Activated CD8-positive, alpha-beta T cell treated with anti-CD3 and anti-CD28 coated beads for 36 hours (primary cell): ENCODE measurements at regions not wholly inside any gene's neighbourhood (a gene's known extent, or its start where the extent isn't known, plus 50 kb on each side); places are given as distances from the start of the nearest gene placed in this dataset.
"Not testable (repeated sequence)": the region's sequence is repeated elsewhere in the genome, so short reads cannot be mapped to it uniquely, and the experiment has no call there.

Experiments used
- ATAC-seq: fragments of 200-7000 bp; cut with Tn5 transposase; one replicate; pipeline ENCODE4 v1.10.0; 2021; ENCODE audit warnings: mild to moderate bottlenecking, moderate library complexity
- CTCF ChIA-PET: fragments of 350-600 bp; sonication (Branson Sonifier 250); formaldehyde crosslinking; loops from one replicate; lab custom pipeline; 2021; ENCODE audit warnings: antibody characterized with exemption; lab: Charles Lee
- POLR2A ChIA-PET: fragments of 350-600 bp; sonication (Branson Sonifier 250); formaldehyde crosslinking; loops from one replicate; lab custom pipeline; 2021; ENCODE audit warnings: antibody characterized with exemption; lab: Charles Lee
- DNase-seq: peaks from one replicate; pipeline ENCODE4 v3.0.0-alpha.2; 2020
- H3K27ac Mint-ChIP-seq: one replicate; pipeline ENCODE4 v1.8.0; 2021; ENCODE audit warnings: mild to moderate bottlenecking, mixed read lengths
- H3K27me3 Mint-ChIP-seq: one replicate; pipeline ENCODE4 v1.8.0; 2021; ENCODE audit warnings: mixed read lengths
- H3K36me3 Mint-ChIP-seq: one replicate; pipeline ENCODE4 v1.8.0; 2021; ENCODE audit warnings: low read depth, mixed read lengths
- H3K4me1 Mint-ChIP-seq: one replicate; pipeline ENCODE4 v1.8.0; 2021; ENCODE audit warnings: low read depth, mixed read lengths
- H3K4me3 Mint-ChIP-seq: one replicate; pipeline ENCODE4 v1.8.0; 2021; ENCODE audit warnings: mild to moderate bottlenecking, moderate library complexity, mixed read lengths
- H3K9me3 Mint-ChIP-seq: one replicate; pipeline ENCODE4 v1.8.0; 2021; ENCODE audit warnings: mixed read lengths
- intact Hi-C: fragments of 100-400 bp; cut with micrococcal nuclease; formaldehyde crosslinking; loops from one replicate; pipeline ENCODE4 v1.10.0; 2022
- TF ChIP-seq, protein P1 (sequence below): fragments of 200-600 bp; IDR thresholded peaks from one replicate; pipeline ENCODE4 v1.8.0; 2022; ENCODE audit warnings: antibody characterized with exemption, mild to moderate bottlenecking

DNA sequence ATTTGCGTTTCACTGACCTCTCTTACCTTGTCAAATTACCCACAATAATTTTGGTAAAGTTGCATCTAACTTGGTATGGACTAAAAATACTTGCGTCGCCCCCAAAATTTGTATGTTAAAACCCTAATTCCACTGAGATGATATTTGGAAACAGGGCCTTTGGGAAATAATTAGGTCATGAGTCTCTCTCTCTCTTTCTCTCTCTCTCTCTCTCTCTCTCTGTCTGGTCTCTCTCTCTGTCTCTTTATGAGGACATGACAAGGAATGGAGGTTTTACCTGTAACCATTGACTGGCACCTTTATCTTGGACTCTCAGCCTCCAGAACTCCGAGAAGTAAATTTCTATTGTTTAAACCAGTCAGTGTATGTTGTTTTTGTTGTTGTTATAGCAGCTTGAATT is 111.5 kb upstream of the BDP1 start:
- H3K27ac Mint-ChIP-seq, CTCF ChIA-PET, POLR2A ChIA-PET, H3K9me3 Mint-ChIP-seq, H3K27me3 Mint-ChIP-seq, ATAC-seq, DNase-seq, H3K36me3 Mint-ChIP-seq, H3K4me3 Mint-ChIP-seq, H3K4me1 Mint-ChIP-seq, intact Hi-C loops: not testable (repeated sequence)

DNA sequence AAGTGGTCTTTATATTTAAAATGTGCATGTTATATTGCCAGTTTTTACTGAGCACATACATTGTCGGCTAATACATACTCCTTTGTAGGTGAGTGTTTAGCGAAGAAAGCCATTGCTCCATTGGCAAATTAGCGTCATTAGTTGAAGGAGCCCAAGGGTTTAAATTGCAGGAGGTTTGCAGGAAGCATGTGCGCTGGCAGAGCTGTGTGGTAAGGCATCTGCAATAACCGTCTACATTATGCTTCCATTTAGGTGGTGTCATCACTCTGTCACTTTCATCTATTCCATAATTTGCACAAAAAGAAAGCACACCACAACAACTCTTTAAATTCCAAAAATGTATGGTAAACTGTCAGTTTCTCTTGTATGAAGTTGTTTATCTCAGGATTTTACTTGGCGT is 82.8 kb upstream of the BDP1 start:
- POLR2A ChIA-PET, DNase-seq, H3K36me3 Mint-ChIP-seq, intact Hi-C loops, CTCF ChIA-PET, H3K9me3 Mint-ChIP-seq, ATAC-seq, H3K27me3 Mint-ChIP-seq, H3K4me3 Mint-ChIP-seq, H3K4me1 Mint-ChIP-seq, H3K27ac Mint-ChIP-seq: not testable (repeated sequence)

DNA sequence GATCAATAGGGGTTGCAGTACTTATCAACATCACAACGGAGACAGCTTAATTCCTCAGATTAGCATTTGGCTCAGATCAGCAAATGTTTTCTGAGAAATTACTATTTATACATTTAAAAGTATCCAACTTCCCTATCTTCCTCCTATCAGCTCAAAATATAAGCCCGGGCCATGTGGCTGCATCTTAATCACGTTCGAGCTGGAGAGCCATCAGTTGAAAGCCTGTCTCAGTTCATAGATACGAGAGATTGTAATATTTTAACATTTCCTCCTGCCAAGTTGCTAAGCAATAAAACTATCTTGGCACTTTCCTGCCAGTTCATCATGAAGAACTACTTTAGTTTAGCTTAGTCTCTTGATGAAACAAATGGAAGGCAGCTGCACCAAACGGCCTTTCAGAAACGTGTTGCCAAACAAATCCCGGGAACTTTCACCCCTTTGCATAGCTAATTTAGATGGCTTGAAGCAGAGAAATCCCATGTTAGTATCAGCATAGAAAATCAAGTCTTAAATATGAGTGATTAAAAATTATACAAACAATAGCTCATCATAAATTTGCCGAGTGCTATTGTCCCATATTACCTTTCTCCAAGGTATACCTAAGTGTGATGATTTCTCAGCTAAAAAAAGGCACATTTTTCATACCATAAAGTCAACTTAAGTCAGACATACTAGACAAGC is 82.3 kb upstream of the BDP1 start:
- H3K27ac Mint-ChIP-seq, CTCF ChIA-PET, H3K36me3 Mint-ChIP-seq, H3K4me3 Mint-ChIP-seq, H3K9me3 Mint-ChIP-seq, ATAC-seq, intact Hi-C loops, DNase-seq, H3K4me1 Mint-ChIP-seq, H3K27me3 Mint-ChIP-seq, POLR2A ChIA-PET: not testable (repeated sequence)

DNA sequence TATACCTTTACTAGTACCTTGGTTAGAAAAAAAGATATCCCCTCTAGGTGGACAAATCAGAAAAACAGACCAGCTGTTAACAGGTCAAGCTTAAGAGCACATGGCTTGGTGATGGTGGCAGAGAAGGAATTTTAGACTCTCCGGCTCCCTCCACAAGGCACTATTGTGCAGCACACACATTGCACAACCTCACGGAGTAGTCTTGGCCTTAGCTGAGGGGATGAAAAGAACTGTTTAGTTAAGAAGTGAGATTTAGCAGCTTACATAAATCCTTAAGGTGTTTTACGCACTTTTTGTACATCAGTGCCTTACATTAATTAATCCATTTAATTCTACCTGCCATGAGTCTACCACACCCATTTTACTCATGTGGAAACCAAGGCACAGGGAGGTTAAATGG is 71.2 kb upstream of the BDP1 start:
- POLR2A ChIA-PET, H3K27me3 Mint-ChIP-seq, H3K9me3 Mint-ChIP-seq, H3K27ac Mint-ChIP-seq, H3K36me3 Mint-ChIP-seq, ATAC-seq, DNase-seq, intact Hi-C loops, H3K4me1 Mint-ChIP-seq, H3K4me3 Mint-ChIP-seq, CTCF ChIA-PET: not testable (repeated sequence)

GRCh38 chr5:71384706-71385105 is 70.7 kb upstream of the BDP1 start:
- no peak overlapping the region for H3K4me3 Mint-ChIP-seq
- POLR2A ChIA-PET: no interaction called here
- intact Hi-C loops: no loop called here
- TF ChIP-seq, protein P1, sequence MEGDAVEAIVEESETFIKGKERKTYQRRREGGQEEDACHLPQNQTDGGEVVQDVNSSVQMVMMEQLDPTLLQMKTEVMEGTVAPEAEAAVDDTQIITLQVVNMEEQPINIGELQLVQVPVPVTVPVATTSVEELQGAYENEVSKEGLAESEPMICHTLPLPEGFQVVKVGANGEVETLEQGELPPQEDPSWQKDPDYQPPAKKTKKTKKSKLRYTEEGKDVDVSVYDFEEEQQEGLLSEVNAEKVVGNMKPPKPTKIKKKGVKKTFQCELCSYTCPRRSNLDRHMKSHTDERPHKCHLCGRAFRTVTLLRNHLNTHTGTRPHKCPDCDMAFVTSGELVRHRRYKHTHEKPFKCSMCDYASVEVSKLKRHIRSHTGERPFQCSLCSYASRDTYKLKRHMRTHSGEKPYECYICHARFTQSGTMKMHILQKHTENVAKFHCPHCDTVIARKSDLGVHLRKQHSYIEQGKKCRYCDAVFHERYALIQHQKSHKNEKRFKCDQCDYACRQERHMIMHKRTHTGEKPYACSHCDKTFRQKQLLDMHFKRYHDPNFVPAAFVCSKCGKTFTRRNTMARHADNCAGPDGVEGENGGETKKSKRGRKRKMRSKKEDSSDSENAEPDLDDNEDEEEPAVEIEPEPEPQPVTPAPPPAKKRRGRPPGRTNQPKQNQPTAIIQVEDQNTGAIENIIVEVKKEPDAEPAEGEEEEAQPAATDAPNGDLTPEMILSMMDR: no peak
- H3K27me3 Mint-ChIP-seq: peaks cover 8% of the 10 kb centered on the region
- H3K4me1 Mint-ChIP-seq: no peaks in the 10 kb centered on the region
- no peak for DNase-seq
- no peaks in the 10 kb centered on the region for H3K36me3 Mint-ChIP-seq
- CTCF ChIA-PET: no interaction called here
- no peak overlapping the region for H3K27ac Mint-ChIP-seq
- no peaks in the 10 kb centered on the region for H3K9me3 Mint-ChIP-seq
- ATAC-seq: no peak

DNA sequence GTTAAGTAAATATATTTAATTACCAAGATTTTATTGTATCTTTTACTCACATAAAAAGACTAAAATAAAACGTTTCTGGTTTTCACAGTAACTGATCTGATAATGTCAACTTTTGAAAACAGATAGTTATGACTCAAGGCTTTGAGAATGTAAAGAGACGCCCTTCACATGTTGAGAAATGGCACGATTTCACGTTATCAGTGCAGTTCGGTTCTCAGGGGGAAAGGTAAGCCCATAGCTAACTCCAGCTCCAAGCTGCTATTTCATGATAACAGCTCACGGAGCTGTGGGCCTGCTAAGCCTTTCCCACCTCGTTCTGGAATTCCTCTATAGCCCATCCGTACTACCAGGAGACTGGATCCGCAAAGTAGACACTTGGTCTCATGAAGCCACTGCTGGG is 70.2 kb upstream of the BDP1 start:
- H3K27me3 Mint-ChIP-seq, H3K9me3 Mint-ChIP-seq, H3K27ac Mint-ChIP-seq, H3K36me3 Mint-ChIP-seq, CTCF ChIA-PET, intact Hi-C loops, ATAC-seq, H3K4me1 Mint-ChIP-seq, DNase-seq, POLR2A ChIA-PET, H3K4me3 Mint-ChIP-seq: not testable (repeated sequence)

GRCh38 chr5:71388184-71388583 is 67.3 kb upstream of the BDP1 start:
- intact Hi-C loops, POLR2A ChIA-PET, H3K27ac Mint-ChIP-seq, H3K9me3 Mint-ChIP-seq, H3K36me3 Mint-ChIP-seq, ATAC-seq, H3K27me3 Mint-ChIP-seq, H3K4me3 Mint-ChIP-seq, H3K4me1 Mint-ChIP-seq, CTCF ChIA-PET: not testable (repeated sequence)
- peak; percentile 4 for DNase-seq

DNA sequence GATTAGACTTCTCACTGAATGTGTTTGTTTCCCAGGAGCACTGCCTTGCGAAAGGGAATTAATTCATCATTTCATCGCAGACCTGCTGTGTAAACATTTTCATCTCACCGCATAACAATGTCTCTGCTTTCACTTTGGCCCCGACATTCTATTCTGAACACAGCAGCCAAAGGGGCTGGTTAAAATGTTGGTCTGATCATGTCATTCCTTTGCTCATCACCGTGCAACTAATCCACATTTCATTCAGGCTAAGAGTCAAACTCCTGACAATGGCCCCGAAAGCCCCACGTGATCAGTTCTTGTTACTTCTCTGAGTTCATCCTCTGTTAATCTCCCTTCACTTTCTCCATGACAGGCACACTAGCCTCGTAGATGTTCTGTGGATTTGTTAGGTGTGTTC is 57.1 kb upstream of the BDP1 start:
- H3K27me3 Mint-ChIP-seq, H3K27ac Mint-ChIP-seq, CTCF ChIA-PET, POLR2A ChIA-PET, H3K4me1 Mint-ChIP-seq, H3K36me3 Mint-ChIP-seq, intact Hi-C loops, DNase-seq, H3K9me3 Mint-ChIP-seq, H3K4me3 Mint-ChIP-seq, ATAC-seq: not testable (repeated sequence)

- H3K27me3 Mint-ChIP-seq, intact Hi-C loops: not testable (repeated sequence)
These were observed 56.6 kb upstream of the BDP1 start for GRCh38 chr5:71398859-71399258.

GRCh38 chr5:71399443-71399842 is 56.0 kb upstream of the BDP1 start:
- H3K4me1 Mint-ChIP-seq, DNase-seq, H3K27ac Mint-ChIP-seq, H3K9me3 Mint-ChIP-seq, ATAC-seq, H3K4me3 Mint-ChIP-seq, CTCF ChIA-PET, H3K36me3 Mint-ChIP-seq, intact Hi-C loops, H3K27me3 Mint-ChIP-seq, POLR2A ChIA-PET: not testable (repeated sequence)

More at GRCh38 chr5:71398859-71399258, 56.6 kb upstream of the BDP1 start:
- POLR2A ChIA-PET, H3K36me3 Mint-ChIP-seq, ATAC-seq, H3K4me1 Mint-ChIP-seq, DNase-seq, H3K27ac Mint-ChIP-seq, H3K4me3 Mint-ChIP-seq, CTCF ChIA-PET, H3K9me3 Mint-ChIP-seq: not testable (repeated sequence)

DNA sequence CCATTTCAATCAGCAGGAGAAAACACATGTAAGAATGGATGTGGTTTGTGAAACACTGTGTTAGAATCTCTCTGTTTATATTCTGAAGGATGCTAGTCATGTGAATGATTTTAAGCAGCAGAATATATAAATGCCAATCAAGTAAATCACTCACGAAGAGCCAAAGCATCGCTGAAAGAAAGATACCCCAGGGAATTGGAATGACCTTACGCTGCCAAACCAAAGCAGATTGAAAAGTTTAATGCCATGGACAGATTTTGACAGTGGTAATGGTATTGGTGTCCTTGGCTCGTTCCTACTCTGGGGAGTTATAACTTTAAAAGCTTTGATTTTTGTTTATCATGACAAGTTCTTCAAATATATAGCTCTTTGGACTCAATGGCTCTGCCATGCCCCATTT is 54.8 kb upstream of the BDP1 start:
- intact Hi-C loops, H3K4me1 Mint-ChIP-seq, DNase-seq, H3K36me3 Mint-ChIP-seq, CTCF ChIA-PET, H3K4me3 Mint-ChIP-seq, H3K9me3 Mint-ChIP-seq, POLR2A ChIA-PET, H3K27me3 Mint-ChIP-seq, ATAC-seq, H3K27ac Mint-ChIP-seq: not testable (repeated sequence)
